Liver (tissue), 8 donors: ENCODE measurements at regions not wholly inside any gene's neighbourhood (a gene's known extent, or its start where the extent isn't known, plus 50 kb on each side); places are given as distances from the start of the nearest gene placed in this dataset.

Source experiments
- DNase-seq: peaks from one replicate; pipeline ENCODE4 v3.0.0-alpha.2; 2017; ENCODE audit warnings: low spot score
- H3K27ac ChIP-seq, 2 donors: one replicate each; pipeline ENCODE4 v1.7.0; 2013; ENCODE audit warnings: inconsistent platforms in 2 of 2, low read length in 2 of 2, control low read depth in 1 of 2, low read depth in 1 of 2, mild to moderate bottlenecking in 1 of 2
- H3K27me3 ChIP-seq, 4 donors: one replicate each; pipeline versions ENCODE4 v1.6.1 to v1.7.0; 2013; ENCODE audit warnings: low read length in 3 of 4, inconsistent platforms in 1 of 4, mild to moderate bottlenecking in 1 of 4, moderate library complexity in 1 of 4; ENCODE audit not compliant: control insufficient read depth in 4 of 4, insufficient read depth in 4 of 4
- H3K36me3 ChIP-seq, 4 donors: one replicate each; pipeline versions ENCODE4 v1.6.1 to v1.7.0; 2013; ENCODE audit warnings: low read length in 3 of 4, mild to moderate bottlenecking in 3 of 4, low read depth in 1 of 4, moderate library complexity in 1 of 4; ENCODE audit not compliant: control insufficient read depth in 4 of 4, insufficient read depth in 3 of 4
- H3K4me1 ChIP-seq, 4 donors: one replicate each; pipeline versions ENCODE4 v1.6.1 to v1.7.0; 2013; ENCODE audit warnings: low read length in 3 of 4, mild to moderate bottlenecking in 3 of 4, moderate library complexity in 1 of 4; ENCODE audit not compliant: control insufficient read depth in 4 of 4, insufficient read depth in 4 of 4
- H3K4me3 ChIP-seq, 3 donors: one replicate each; pipeline versions ENCODE4 v1.6.1 to v1.7.0; 2013; ENCODE audit warnings: low read length in 3 of 3, control low read depth in 1 of 3, low read depth in 1 of 3, mild to moderate bottlenecking in 1 of 3
- H3K9ac ChIP-seq, 2 donors: one replicate each; pipeline ENCODE4 v1.7.0; 2013; ENCODE audit warnings: low read length in 2 of 2, mild to moderate bottlenecking in 2 of 2, moderate library complexity in 2 of 2, control low read depth in 1 of 2, low read depth in 1 of 2
- H3K9me3 ChIP-seq, 4 donors: one replicate each; pipeline versions ENCODE4 v1.6.1 to v1.7.0; 2013; ENCODE audit warnings: low read length in 3 of 4; ENCODE audit not compliant: control insufficient read depth in 4 of 4
- ATF3 ChIP-seq: IDR thresholded peaks from 2 replicates; pipeline ENCODE4 v1.6.1; 2016; ENCODE audit warnings: antibody characterized with exemption
- CTCF ChIP-seq: fragments of 150-350 bp; IDR thresholded peaks from 2 replicates; pipeline ENCODE4 v1.5.1; 2017; ENCODE audit warnings: improper control_type of control experiment, low read depth, low read length; ENCODE audit not compliant: missing input control
- EGR1 ChIP-seq, 2 donors: IDR thresholded peaks; 2 replicates each; pipeline ENCODE4 v1.6.1; 2016 to 2018; ENCODE audit warnings: antibody characterized with exemption in 2 of 2, low read depth in 2 of 2
- FOXA1 ChIP-seq: IDR thresholded peaks from 2 replicates; pipeline ENCODE4 v1.6.1; 2016; ENCODE audit warnings: antibody characterized with exemption
- FOXA2 ChIP-seq: IDR thresholded peaks from 2 replicates; pipeline ENCODE4 v1.6.1; 2016; ENCODE audit warnings: antibody characterized with exemption
- GABPA ChIP-seq, 2 donors: IDR thresholded peaks in 1 of 2; conservative IDR thresholded peaks in 1 of 2; 2 replicates each; pipeline ENCODE4 v1.6.1; 2016; ENCODE audit warnings: antibody characterized with exemption in 2 of 2, mild to moderate bottlenecking in 1 of 2, moderate library complexity in 1 of 2
- HNF4A ChIP-seq, 2 donors: conservative IDR thresholded peaks; 2 replicates each; pipeline ENCODE4 v1.6.1; 2016; ENCODE audit warnings: antibody characterized with exemption in 2 of 2, mild to moderate bottlenecking in 2 of 2
- HNF4G ChIP-seq: IDR thresholded peaks from 2 replicates; pipeline ENCODE4 v1.6.1; 2016; ENCODE audit warnings: antibody characterized with exemption
- JUND ChIP-seq, 2 donors: IDR thresholded peaks; 2 replicates each; pipeline ENCODE4 v1.6.1; 2016; ENCODE audit warnings: antibody characterized with exemption in 2 of 2
- MAX ChIP-seq: IDR thresholded peaks from 2 replicates; pipeline ENCODE4 v1.6.1; 2016; ENCODE audit warnings: antibody characterized with exemption
- NR2F2 ChIP-seq: IDR thresholded peaks from 2 replicates; pipeline ENCODE4 v1.6.1; 2016; ENCODE audit warnings: antibody characterized with exemption
- RAD21 ChIP-seq, 2 donors: IDR thresholded peaks; 2 replicates each; pipeline ENCODE4 v1.6.1; 2016; ENCODE audit warnings: antibody characterized with exemption in 2 of 2, mild to moderate bottlenecking in 2 of 2
- REST ChIP-seq: IDR thresholded peaks from 2 replicates; pipeline ENCODE4 v1.6.1; 2016; ENCODE audit warnings: antibody characterized with exemption, mild to moderate bottlenecking
- RXRA ChIP-seq, 2 donors: IDR thresholded peaks; 2 replicates each; pipeline ENCODE4 v1.6.1; 2017 to 2018; ENCODE audit warnings: antibody characterized with exemption in 2 of 2, mild to moderate bottlenecking in 1 of 2
- SP1 ChIP-seq: IDR thresholded peaks from 2 replicates; pipeline ENCODE4 v1.6.1; 2018; ENCODE audit warnings: antibody characterized with exemption, mild to moderate bottlenecking
- TAF1 ChIP-seq: conservative IDR thresholded peaks from 2 replicates; pipeline ENCODE4 v1.6.1; 2016; ENCODE audit warnings: antibody characterized with exemption, mild to moderate bottlenecking
- YY1 ChIP-seq: IDR thresholded peaks from 2 replicates; pipeline ENCODE4 v1.6.1; 2016; ENCODE audit warnings: antibody characterized with exemption, mild to moderate bottlenecking
- ZBTB33 ChIP-seq: IDR thresholded peaks from 2 replicates; pipeline ENCODE4 v1.6.1; 2016; ENCODE audit warnings: antibody characterized with exemption
- WGBS: extraction: QIAGEN DNeasy Blood & Tissue Kit; methylation state at CpG from one replicate; pipeline ENCODE4 v1.1.7; 2013; 5-methylcytosine and 5-hydroxymethylcytosine counted together
- donor health status: healthy.
- donor health status: healthy.
- donor health status: healthy.
- donor health status: healthy.
- donor health status: healthy.

- no peak overlapping the region for H3K9ac ChIP-seq
- no peak overlapping the region for H3K4me3 ChIP-seq
- TF ChIP-seq MAX (no peak), ATF3 (no peak), REST (no peak), FOXA1 (no peak), FOXA2 (no peak), SP1 (no peak), YY1 (no peak), EGR1 (IDR thresholded peaks at IDR 0.05; ENCODE audit: low read depth in 2 of 2) (no peak), RXRA (IDR thresholded peaks at IDR 0.05) (no peak), HNF4G (no peak), CTCF (no peak), JUND (IDR thresholded peaks at IDR 0.05) (no peak), GABPA (IDR thresholded peaks at IDR 0.05 in 1 of 2, conservative IDR thresholded peaks at IDR 0.05 in 1 of 2) (no peak), NR2F2 (no peak), ZBTB33 (no peak)
- H3K4me1 ChIP-seq = no peaks in the 10 kb centered on the region
- no peak overlapping the region for H3K27ac ChIP-seq
- WGBS = 89% methylated on average over 11 of the region's 11 CpGs
- DNase-seq = no peak
- no peaks in the 10 kb centered on the region for H3K36me3 ChIP-seq
- peaks cover 0 to 3% (median 0%) of the 10 kb centered on the region in 4 donors for H3K9me3 ChIP-seq
- peaks cover 0 to 2% (median 0%) of the 10 kb centered on the region in 4 donors for H3K27me3 ChIP-seq
These were observed 209.5 kb downstream of the IRX2 start for GRCh38 chr5:2542026-2542425.

- Histone ChIP-seq H3K4me1 (no peaks in the 10 kb centered on the region), H3K36me3 (no peaks in the 10 kb centered on the region), H3K27me3 (no peaks in the 10 kb centered on the region), H3K4me3 (no peak overlapping the region), H3K9me3 (peaks cover 0 to 3% (median 1%) of the 10 kb centered on the region in 4 donors), H3K27ac (no peak overlapping the region), H3K9ac (no peak overlapping the region)
- WGBS = 43% methylated on average over 10 of the region's 10 CpGs
- TF ChIP-seq ZBTB33 = no peak
- no peak for TF ChIP-seq REST
- no peak for TF ChIP-seq YY1
- no peak for TF ChIP-seq RXRA (IDR thresholded peaks at IDR 0.05)
- no peak for TF ChIP-seq FOXA2
- TF ChIP-seq TAF1 = no peak
- no peak for TF ChIP-seq SP1
- no peak for TF ChIP-seq HNF4A (conservative IDR thresholded peaks at IDR 0.05)
- TF ChIP-seq RAD21 (IDR thresholded peaks at IDR 0.05) = no peak
- DNase-seq = no peak
These were observed 213.3 kb downstream of the IRX2 start for GRCh38 chr5:2538169-2538568.
